ENCODE measurements at regions not wholly inside any gene's neighbourhood (a gene's known extent, or its start where the extent isn't known, plus 50 kb on each side); places are given as distances from the start of the nearest gene placed in this dataset.
"Not testable (repeated sequence)": the region's sequence is repeated elsewhere in the genome, so short reads cannot be mapped to it uniquely, and the experiment has no call there.

GRCh38 chr9:102174202-102174601, 435.8 kb upstream of the GRIN3A start:
- H3K4me1 ChIP-seq (ENCODE audit: control insufficient read depth in 3 of 3, insufficient read depth in 3 of 3, low read length in 3 of 3); H3K9me3 ChIP-seq (ENCODE audit: control insufficient read depth in 3 of 3, low read length in 3 of 3); H3K27ac ChIP-seq (ENCODE audit: low read depth, low read length); H3K36me3 ChIP-seq (ENCODE audit: control insufficient read depth in 3 of 3, insufficient read depth in 3 of 3, low read length in 3 of 3); H3K27me3 ChIP-seq (ENCODE audit: control insufficient read depth in 3 of 3, insufficient read depth in 3 of 3, low read length in 3 of 3); H3K9ac ChIP-seq (ENCODE audit: low read depth in 1 of 3, low read length in 3 of 3); H3K4me3 ChIP-seq (ENCODE audit: low read length in 3 of 3): not testable (repeated sequence)

GRCh38 chr9:102164247-102164646, 425.8 kb upstream of the GRIN3A start:
- Histone ChIP-seq H3K27ac (ENCODE audit: low read depth, low read length) (no peak overlapping the region), H3K9me3 (ENCODE audit: control insufficient read depth in 3 of 3, low read length in 3 of 3) (no peaks in the 10 kb centered on the region), H3K27me3 (ENCODE audit: control insufficient read depth in 3 of 3, insufficient read depth in 3 of 3, low read length in 3 of 3) (no peaks in the 10 kb centered on the region), H3K36me3 (ENCODE audit: control insufficient read depth in 3 of 3, insufficient read depth in 3 of 3, low read length in 3 of 3) (no peaks in the 10 kb centered on the region), H3K9ac (ENCODE audit: low read depth in 1 of 3, low read length in 3 of 3) (no peak overlapping the region), H3K4me3 (ENCODE audit: low read length in 3 of 3) (no peak overlapping the region), H3K4me1 (ENCODE audit: control insufficient read depth in 3 of 3, insufficient read depth in 3 of 3, low read length in 3 of 3) (no peaks in the 10 kb centered on the region)

GRCh38 chr9:102153081-102153480, 414.6 kb upstream of the GRIN3A start:
- not testable (repeated sequence) for H3K27ac ChIP-seq (ENCODE audit: low read depth, low read length); H3K27me3 ChIP-seq (ENCODE audit: control insufficient read depth in 3 of 3, insufficient read depth in 3 of 3, low read length in 3 of 3); H3K9me3 ChIP-seq (ENCODE audit: control insufficient read depth in 3 of 3, low read length in 3 of 3); H3K4me3 ChIP-seq (ENCODE audit: low read length in 3 of 3); H3K9ac ChIP-seq (ENCODE audit: low read depth in 1 of 3, low read length in 3 of 3); H3K4me1 ChIP-seq (ENCODE audit: control insufficient read depth in 3 of 3, insufficient read depth in 3 of 3, low read length in 3 of 3); H3K36me3 ChIP-seq (ENCODE audit: control insufficient read depth in 3 of 3, insufficient read depth in 3 of 3, low read length in 3 of 3)

- H3K36me3 ChIP-seq (ENCODE audit: control insufficient read depth in 3 of 3, insufficient read depth in 3 of 3, low read length in 3 of 3), result no peaks in the 10 kb centered on the region
- no peak overlapping the region for H3K9ac ChIP-seq (ENCODE audit: low read depth in 1 of 3, low read length in 3 of 3)
- no peaks in the 10 kb centered on the region for H3K27me3 ChIP-seq (ENCODE audit: control insufficient read depth in 3 of 3, insufficient read depth in 3 of 3, low read length in 3 of 3)
- no peaks in the 10 kb centered on the region for H3K4me1 ChIP-seq (ENCODE audit: control insufficient read depth in 3 of 3, insufficient read depth in 3 of 3, low read length in 3 of 3)
- no peak overlapping the region for H3K4me3 ChIP-seq (ENCODE audit: low read length in 3 of 3)
- H3K9me3 ChIP-seq (ENCODE audit: control insufficient read depth in 3 of 3, low read length in 3 of 3), result peaks cover 0 to 3% (median 0%) of the 10 kb centered on the region in 3 donors
- H3K27ac ChIP-seq (ENCODE audit: low read depth, low read length), result no peak overlapping the region
Measured at GRCh38 chr9:102135768-102136167, 397.3 kb upstream of the GRIN3A start.

- no peak overlapping the region for H3K27ac ChIP-seq (ENCODE audit: low read depth, low read length)
- H3K4me3 ChIP-seq (ENCODE audit: low read length in 3 of 3), result no peak overlapping the region
- no peaks in the 10 kb centered on the region for H3K9me3 ChIP-seq (ENCODE audit: control insufficient read depth in 3 of 3, low read length in 3 of 3)
- no peaks in the 10 kb centered on the region for H3K27me3 ChIP-seq (ENCODE audit: control insufficient read depth in 3 of 3, insufficient read depth in 3 of 3, low read length in 3 of 3)
- H3K4me1 ChIP-seq (ENCODE audit: control insufficient read depth in 3 of 3, insufficient read depth in 3 of 3, low read length in 3 of 3), result no peaks in the 10 kb centered on the region
- no peaks in the 10 kb centered on the region for H3K36me3 ChIP-seq (ENCODE audit: control insufficient read depth in 3 of 3, insufficient read depth in 3 of 3, low read length in 3 of 3)
- no peak overlapping the region for H3K9ac ChIP-seq (ENCODE audit: low read depth in 1 of 3, low read length in 3 of 3)
Measured at GRCh38 chr9:102124465-102124864, 386.0 kb upstream of the GRIN3A start.

- H3K9me3 ChIP-seq (ENCODE audit: control insufficient read depth in 3 of 3, low read length in 3 of 3), result no peaks in the 10 kb centered on the region
- no peak overlapping the region for H3K27ac ChIP-seq (ENCODE audit: low read depth, low read length)
- no peak overlapping the region for H3K9ac ChIP-seq (ENCODE audit: low read depth in 1 of 3, low read length in 3 of 3)
- H3K4me1 ChIP-seq (ENCODE audit: control insufficient read depth in 3 of 3, insufficient read depth in 3 of 3, low read length in 3 of 3), result no peaks in the 10 kb centered on the region
- H3K4me3 ChIP-seq (ENCODE audit: low read length in 3 of 3), result no peak overlapping the region
- no peaks in the 10 kb centered on the region for H3K36me3 ChIP-seq (ENCODE audit: control insufficient read depth in 3 of 3, insufficient read depth in 3 of 3, low read length in 3 of 3)
- H3K27me3 ChIP-seq (ENCODE audit: control insufficient read depth in 3 of 3, insufficient read depth in 3 of 3, low read length in 3 of 3), result no peaks in the 10 kb centered on the region
Measured at GRCh38 chr9:102114557-102114956, 376.1 kb upstream of the GRIN3A start.

- Histone ChIP-seq H3K4me3 (ENCODE audit: low read length in 3 of 3) (no peak overlapping the region), H3K27ac (ENCODE audit: low read depth, low read length) (no peak overlapping the region), H3K36me3 (ENCODE audit: control insufficient read depth in 3 of 3, insufficient read depth in 3 of 3, low read length in 3 of 3) (no peaks in the 10 kb centered on the region), H3K4me1 (ENCODE audit: control insufficient read depth in 3 of 3, insufficient read depth in 3 of 3, low read length in 3 of 3) (no peaks in the 10 kb centered on the region), H3K27me3 (ENCODE audit: control insufficient read depth in 3 of 3, insufficient read depth in 3 of 3, low read length in 3 of 3) (no peaks in the 10 kb centered on the region), H3K9ac (ENCODE audit: low read depth in 1 of 3, low read length in 3 of 3) (no peak overlapping the region), H3K9me3 (ENCODE audit: control insufficient read depth in 3 of 3, low read length in 3 of 3) (no peaks in the 10 kb centered on the region)
Measured at GRCh38 chr9:102113191-102113590, 374.7 kb upstream of the GRIN3A start.

- no peak overlapping the region for H3K9ac ChIP-seq (ENCODE audit: low read depth in 1 of 3, low read length in 3 of 3)
- no peaks in the 10 kb centered on the region for H3K9me3 ChIP-seq (ENCODE audit: control insufficient read depth in 3 of 3, low read length in 3 of 3)
Measured at GRCh38 chr9:102106439-102106838, 368.0 kb upstream of the GRIN3A start.

GRCh38 chr9:102101723-102102122, 363.3 kb upstream of the GRIN3A start:
- Histone ChIP-seq H3K27ac (ENCODE audit: low read depth, low read length) (no peak overlapping the region), H3K9me3 (ENCODE audit: control insufficient read depth in 3 of 3, low read length in 3 of 3) (no peaks in the 10 kb centered on the region), H3K4me1 (ENCODE audit: control insufficient read depth in 3 of 3, insufficient read depth in 3 of 3, low read length in 3 of 3) (no peaks in the 10 kb centered on the region), H3K9ac (ENCODE audit: low read depth in 1 of 3, low read length in 3 of 3) (no peak overlapping the region), H3K4me3 (ENCODE audit: low read length in 3 of 3) (no peak overlapping the region), H3K36me3 (ENCODE audit: control insufficient read depth in 3 of 3, insufficient read depth in 3 of 3, low read length in 3 of 3) (no peaks in the 10 kb centered on the region), H3K27me3 (ENCODE audit: control insufficient read depth in 3 of 3, insufficient read depth in 3 of 3, low read length in 3 of 3) (no peaks in the 10 kb centered on the region)

More at GRCh38 chr9:102106439-102106838, 368.0 kb upstream of the GRIN3A start:
- Histone ChIP-seq H3K36me3 (ENCODE audit: control insufficient read depth in 3 of 3, insufficient read depth in 3 of 3, low read length in 3 of 3) (no peaks in the 10 kb centered on the region), H3K4me3 (ENCODE audit: low read length in 3 of 3) (no peak overlapping the region), H3K27ac (ENCODE audit: low read depth, low read length) (no peak overlapping the region), H3K27me3 (ENCODE audit: control insufficient read depth in 3 of 3, insufficient read depth in 3 of 3, low read length in 3 of 3) (no peaks in the 10 kb centered on the region), H3K4me1 (ENCODE audit: control insufficient read depth in 3 of 3, insufficient read depth in 3 of 3, low read length in 3 of 3) (no peaks in the 10 kb centered on the region)

- Histone ChIP-seq H3K9me3 (ENCODE audit: control insufficient read depth in 3 of 3, low read length in 3 of 3) (no peaks in the 10 kb centered on the region), H3K27me3 (ENCODE audit: control insufficient read depth in 3 of 3, insufficient read depth in 3 of 3, low read length in 3 of 3) (no peaks in the 10 kb centered on the region), H3K4me3 (ENCODE audit: low read length in 3 of 3) (no peak overlapping the region), H3K36me3 (ENCODE audit: control insufficient read depth in 3 of 3, insufficient read depth in 3 of 3, low read length in 3 of 3) (no peaks in the 10 kb centered on the region), H3K4me1 (ENCODE audit: control insufficient read depth in 3 of 3, insufficient read depth in 3 of 3, low read length in 3 of 3) (no peaks in the 10 kb centered on the region), H3K27ac (ENCODE audit: low read depth, low read length) (no peak overlapping the region), H3K9ac (ENCODE audit: low read depth in 1 of 3, low read length in 3 of 3) (no peak overlapping the region)
Measured at GRCh38 chr9:102087141-102087540, 348.7 kb upstream of the GRIN3A start.

GRCh38 chr9:102085548-102085947, 347.1 kb upstream of the GRIN3A start:
- Histone ChIP-seq H3K27me3 (ENCODE audit: control insufficient read depth in 3 of 3, insufficient read depth in 3 of 3, low read length in 3 of 3) (no peaks in the 10 kb centered on the region), H3K4me3 (ENCODE audit: low read length in 3 of 3) (no peak overlapping the region), H3K9ac (ENCODE audit: low read depth in 1 of 3, low read length in 3 of 3) (no peak overlapping the region), H3K36me3 (ENCODE audit: control insufficient read depth in 3 of 3, insufficient read depth in 3 of 3, low read length in 3 of 3) (no peaks in the 10 kb centered on the region), H3K9me3 (ENCODE audit: control insufficient read depth in 3 of 3, low read length in 3 of 3) (no peaks in the 10 kb centered on the region), H3K27ac (ENCODE audit: low read depth, low read length) (no peak overlapping the region), H3K4me1 (ENCODE audit: control insufficient read depth in 3 of 3, insufficient read depth in 3 of 3, low read length in 3 of 3) (no peaks in the 10 kb centered on the region)

Measured in skeletal muscle tissue (tissue), 3 donors.